ENCODE measurements at regions not wholly inside any gene's neighbourhood (a gene's known extent, or its start where the extent isn't known, plus 50 kb on each side); places are given as distances from the start of the nearest gene placed in this dataset.

DNA sequence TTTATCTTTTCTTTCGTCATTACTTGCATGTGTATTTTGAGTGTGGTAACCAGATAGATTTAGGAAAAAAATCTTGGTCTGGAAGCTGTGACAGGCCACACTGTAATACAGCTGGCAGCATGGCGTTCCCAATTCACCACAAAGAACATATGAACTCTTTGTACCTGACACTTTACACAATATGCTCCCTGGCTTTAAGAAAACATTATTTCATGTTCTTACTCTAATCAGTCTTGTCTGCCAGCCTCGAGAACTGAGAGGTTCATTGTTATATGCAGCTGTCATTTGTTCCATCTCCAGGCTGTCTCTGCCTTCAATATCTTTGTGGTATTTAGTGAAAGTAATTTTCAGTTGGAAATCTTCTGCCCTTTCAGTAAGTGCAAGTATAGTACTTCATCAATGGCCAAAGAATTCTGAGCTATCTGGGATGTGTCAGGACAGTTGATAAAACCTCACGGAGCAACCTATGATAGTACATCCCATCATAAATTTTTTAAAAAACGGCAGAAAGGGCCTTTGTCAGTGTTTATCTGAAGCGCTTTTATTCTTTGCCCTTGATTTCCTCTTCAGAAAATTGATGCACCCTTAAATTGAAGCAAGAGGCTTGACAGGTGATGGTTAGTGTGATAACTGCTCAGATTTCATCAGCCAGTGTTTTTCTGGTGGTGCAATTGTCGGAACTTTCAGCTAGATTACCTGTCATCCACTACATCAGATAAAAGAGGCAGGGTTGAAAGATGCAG is 146.3 kb upstream of the SP8 start:
- no peak for DNase-seq (ENCODE audit: low read depth in 2 of 3, low spot score in 2 of 3)

DNA sequence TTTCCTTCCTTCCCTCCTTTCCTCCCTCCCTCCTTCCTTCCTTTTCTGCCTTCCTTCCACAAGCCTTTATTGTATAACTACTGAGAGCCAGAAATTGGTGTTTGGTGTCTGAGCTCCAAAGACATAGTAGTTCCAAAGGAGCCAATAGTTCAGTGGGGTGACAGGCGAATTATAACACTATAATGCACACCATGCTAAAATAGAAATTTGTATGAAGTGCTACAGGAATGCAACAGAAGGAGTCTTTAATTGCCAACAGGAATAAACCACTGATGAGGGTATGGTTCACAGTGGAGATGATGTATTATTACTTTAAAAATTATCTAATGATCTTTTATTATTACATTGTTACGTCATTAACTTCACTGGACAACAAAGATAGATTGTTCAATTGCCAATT is 158.8 kb upstream of the SP8 start:
- DNase-seq (ENCODE audit: low read depth in 2 of 3, low spot score in 2 of 3): no peak

DNA sequence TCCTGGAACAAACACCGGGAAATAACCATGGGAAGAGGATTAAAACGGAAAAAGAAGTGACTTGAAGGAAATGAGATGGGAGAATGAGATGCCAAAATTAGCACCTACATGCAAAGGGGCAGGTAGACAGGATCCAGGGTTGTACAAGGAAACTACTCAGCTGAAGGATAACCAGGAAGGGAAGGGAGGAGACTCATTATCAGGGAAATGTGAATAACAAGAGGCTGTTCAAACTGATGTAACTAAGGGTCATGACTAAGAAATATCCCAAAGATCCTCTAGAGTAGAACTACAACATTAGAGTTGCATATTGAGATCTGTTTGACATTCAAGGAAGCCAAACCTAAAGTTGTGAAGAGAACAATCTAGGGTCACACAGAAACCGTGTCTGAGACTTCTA is 166.2 kb upstream of the SP8 start:
- DNase-seq (ENCODE audit: low read depth in 2 of 3, low spot score in 2 of 3): no peak

DNA sequence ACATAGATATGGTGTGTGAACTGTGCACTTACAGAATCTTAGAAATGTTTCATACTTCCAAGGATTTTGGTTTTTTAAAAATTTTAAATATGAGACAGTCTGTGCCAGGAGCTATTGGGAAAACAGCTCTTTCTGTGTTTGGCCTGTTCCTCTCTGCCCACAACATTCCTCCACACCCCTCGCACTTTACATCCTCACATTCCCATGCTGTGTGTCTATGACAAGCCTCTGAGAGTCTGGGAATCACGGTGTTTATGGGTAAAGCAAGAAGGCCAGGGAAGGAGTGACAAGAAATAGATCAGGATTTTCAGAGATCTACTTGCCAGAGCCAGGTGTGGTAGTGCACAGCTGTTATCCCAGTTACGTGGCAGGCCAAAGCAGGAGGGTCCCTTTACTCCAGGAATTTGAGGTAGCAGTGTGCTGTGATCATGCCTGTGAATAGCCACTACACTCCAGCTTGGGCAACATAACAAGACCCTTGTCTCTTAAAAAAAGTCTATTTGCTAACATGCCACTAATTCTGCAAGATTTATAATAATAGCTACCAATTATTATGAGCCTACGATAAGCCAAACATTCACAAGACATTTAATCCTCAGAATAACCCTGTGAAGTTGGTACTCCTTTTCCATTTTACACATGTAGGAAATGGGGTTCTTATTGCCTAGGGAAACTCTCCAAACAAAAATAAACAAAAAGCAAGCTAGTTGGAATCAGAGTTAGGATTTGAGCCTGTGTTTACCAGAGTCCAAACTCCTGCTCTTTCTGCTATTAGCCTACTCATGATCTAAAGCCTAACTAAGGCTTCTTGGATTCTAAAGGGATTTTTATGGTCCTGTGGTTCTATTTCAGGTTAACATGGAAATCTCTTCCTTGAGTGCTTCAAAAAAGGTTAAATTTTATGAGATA is 168.3 kb upstream of the SP8 start:
- no peak for DNase-seq (ENCODE audit: low read depth in 2 of 3, low spot score in 2 of 3)

DNA sequence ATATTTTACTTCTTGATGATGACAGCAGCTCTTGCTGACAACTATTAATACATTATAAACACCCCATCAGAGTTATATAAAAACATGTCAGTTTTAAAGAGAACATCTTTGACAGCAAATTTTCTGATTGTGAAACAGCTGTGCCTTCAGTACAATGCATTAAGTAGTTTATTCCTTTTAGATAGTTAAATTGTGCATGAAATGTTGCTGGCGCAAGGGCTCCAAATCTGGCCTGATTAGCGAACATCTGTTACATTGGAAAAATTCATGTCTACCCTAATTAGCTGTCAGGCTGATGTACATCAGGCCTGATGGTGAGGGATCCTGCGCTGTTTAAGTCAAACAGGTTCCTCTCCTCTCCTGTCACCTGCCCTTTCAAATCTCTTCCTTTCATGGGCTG is 171.9 kb upstream of the SP8 start:
- no peak for DNase-seq (ENCODE audit: low read depth in 2 of 3, low spot score in 2 of 3)

DNA sequence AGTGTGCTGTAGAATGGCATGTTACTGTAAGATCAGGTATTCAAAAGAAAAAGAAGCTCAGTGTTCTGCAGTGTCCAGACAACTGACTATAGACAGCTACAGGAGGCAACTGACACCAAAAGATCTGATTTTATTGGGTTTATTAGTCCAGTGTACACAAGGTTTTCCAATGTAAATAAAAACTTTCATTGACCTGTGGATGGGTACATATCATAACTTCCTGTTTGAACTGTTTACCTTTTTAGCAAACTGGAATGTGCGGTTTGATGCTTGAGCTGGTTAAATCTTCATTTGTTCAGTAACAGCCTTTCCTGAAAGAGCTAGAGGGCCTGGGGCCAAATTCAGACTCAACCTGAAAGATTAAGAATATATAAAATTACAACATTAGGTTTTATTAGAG is 172.6 kb upstream of the SP8 start:
- no peak for DNase-seq (ENCODE audit: low read depth in 2 of 3, low spot score in 2 of 3)

DNA sequence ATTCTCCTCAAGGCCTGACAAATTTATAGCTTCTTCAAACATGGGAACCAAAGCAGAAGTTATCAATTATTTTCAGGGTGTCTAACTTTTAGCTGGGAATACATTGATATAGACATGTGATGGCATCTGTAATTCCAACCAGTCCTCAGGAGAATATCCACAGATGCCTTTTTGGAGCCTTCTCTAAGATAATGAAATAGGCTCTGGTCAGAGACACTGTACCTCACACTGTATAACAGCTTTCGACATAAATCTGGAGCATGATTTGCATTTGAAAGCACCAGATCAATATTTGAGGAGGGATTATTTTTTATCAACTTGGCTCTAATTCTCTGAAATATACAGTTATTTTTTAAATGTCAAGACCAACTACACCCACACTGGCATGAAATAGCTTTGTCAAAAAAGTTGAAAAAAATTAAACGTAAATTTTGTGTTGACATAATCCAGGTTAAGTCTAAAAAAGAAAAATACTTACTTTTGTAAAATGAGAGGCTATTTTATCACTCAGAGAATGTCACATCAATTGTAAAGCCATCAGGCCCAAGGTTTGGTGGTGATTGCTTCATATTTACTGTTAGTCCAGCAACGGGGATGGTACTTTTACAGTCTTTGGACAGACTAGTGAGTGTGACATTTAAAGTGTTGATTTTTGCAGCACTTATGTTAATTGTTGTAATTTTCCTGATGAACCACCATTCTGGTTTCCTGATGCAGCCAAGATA is 177.0 kb upstream of the SP8 start:
- DNase-seq (ENCODE audit: low read depth in 2 of 3, low spot score in 2 of 3): no peak

DNA sequence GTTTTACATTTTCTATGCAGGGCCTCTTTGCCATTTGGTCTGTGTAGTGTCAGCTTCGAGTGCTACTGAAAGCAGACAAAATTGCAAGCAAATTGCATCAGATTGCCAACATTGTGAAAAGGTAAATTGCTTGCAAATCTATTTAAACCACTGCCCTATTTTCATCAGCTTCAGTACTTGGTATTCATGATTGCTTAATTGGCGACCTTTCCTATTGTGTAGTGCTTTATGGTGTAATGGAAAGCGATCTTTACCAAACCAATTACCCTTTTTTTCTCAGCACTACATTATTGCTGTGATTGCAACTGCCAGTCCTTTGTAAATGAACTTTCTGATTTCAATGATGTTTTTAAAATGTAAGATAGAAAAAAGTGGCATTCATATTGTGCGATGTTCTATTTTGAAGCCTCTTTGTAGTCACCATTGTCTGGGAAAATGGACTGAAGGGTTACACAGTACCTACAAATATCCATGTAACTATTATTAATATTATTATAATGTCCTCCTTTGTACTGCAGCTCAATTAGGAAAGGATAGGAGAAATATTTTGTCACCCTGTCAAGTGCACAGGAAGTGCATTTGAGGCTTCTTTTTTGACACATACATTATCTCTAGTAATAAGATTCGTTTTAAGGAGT is 177.7 kb upstream of the SP8 start:
- no peak for DNase-seq (ENCODE audit: low read depth in 2 of 3, low spot score in 2 of 3)

DNA sequence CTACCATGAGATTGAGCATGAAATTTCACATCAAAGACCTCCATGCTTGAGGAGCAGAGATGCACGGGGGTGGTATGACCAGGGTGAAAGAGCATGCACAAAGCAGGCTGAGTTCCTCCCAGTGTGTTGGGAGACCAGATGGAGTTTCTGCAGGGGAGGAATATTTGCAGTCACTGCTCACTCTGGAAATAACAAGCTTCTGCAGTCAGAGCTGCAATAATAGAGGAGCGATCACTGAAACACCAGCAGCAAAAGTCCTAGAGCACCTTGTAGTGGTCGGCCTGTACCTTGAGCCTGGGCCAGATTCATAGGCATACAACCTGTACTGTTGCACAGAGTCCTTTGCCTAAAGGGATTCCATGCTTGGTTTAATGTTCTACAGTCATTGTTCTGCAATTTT is 184.5 kb upstream of the SP8 start:
- DNase-seq (ENCODE audit: low read depth in 2 of 3, low spot score in 2 of 3): no peak

DNA sequence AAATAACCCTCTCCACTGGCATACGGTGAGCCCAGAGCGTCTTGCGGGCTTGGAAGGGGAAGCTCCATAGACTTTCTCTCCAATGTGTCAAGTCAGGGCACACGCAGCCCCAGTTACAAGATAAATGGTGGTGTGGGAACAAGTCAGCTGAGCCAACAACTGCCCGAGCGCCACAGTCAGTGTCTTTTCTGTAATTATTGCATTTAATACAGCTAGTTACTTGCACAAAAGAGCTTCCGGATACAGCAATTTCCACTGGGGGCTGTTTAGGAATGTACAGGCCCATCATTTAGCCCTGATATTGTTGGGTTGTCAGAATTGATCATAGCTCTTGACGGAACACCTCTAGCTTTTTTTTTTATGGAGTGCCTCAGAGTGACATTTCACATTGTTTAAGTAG is 193.5 kb upstream of the SP8 start:
- DNase-seq (ENCODE audit: low read depth in 2 of 3, low spot score in 2 of 3): no peak

DNA sequence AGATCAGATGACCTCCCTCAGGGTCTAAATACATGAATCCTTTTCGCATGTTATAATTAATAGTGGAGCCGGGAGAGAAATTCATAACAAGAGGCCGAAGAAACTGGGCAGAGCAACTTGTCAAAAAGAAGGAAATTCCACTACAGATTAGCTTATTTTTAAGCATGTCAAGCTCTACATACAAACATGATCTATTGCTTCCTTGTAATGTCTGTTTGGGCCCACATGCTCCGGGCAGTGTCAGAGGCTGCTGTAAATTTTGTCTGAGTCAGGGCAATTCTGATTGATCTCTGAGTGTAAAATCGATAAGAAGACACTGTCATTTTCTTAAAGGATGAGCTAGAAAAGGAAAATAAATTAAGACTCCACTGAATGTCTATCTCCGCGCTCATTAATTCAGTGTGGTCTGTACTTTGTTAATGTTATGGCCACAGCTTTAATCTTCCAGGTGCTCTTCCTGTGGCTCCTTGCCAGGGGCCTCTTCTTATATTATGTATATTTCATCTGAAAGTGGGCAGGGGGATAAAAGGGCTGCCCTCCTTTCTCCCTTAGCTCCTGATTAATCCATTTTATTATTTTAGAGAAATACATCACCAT is 194.1 kb upstream of the SP8 start:
- DNase-seq (ENCODE audit: low read depth in 2 of 3, low spot score in 2 of 3): no peak

DNA sequence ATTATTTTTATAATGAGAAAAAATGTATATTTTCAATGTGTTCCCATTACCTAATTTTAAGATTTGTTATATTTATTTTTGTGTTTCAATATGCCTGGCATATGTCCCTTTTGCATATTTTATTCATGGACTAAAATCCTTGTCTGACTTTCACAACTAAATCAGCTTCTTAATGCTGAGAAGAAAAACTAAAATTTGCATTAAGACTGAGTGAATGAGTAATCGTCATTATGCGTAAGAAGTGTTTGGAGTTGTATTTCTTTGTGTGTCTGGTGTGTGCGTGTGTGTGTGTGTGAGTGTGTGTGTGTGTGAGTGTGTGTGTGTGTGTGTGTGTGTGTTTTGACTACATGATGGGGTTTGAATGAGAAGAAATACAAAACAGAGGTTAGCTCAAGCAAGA is 201.7 kb upstream of the SP8 start:
- DNase-seq (ENCODE audit: low read depth in 2 of 3, low spot score in 2 of 3): no peak

DNA sequence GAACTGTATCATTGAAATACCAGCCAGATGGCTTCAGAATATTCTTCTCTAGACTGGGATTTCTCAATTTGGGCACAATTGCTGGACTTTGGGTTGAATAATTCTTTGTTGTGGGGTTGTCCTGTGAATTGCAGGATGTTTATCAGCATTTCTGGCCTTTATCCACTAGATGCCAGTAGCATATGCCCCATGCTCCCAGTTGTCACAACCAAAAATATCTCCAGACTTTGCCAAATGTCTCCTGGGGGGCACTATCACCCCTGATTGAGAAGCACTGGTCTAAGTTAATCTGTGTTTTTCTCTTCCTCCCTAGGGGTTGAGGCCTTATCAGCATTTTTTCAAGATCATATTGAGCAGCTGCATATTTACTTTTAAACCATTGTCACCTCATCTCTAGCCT is 204.9 kb upstream of the SP8 start:
- DNase-seq (ENCODE audit: low read depth in 2 of 3, low spot score in 2 of 3): no peak

DNA sequence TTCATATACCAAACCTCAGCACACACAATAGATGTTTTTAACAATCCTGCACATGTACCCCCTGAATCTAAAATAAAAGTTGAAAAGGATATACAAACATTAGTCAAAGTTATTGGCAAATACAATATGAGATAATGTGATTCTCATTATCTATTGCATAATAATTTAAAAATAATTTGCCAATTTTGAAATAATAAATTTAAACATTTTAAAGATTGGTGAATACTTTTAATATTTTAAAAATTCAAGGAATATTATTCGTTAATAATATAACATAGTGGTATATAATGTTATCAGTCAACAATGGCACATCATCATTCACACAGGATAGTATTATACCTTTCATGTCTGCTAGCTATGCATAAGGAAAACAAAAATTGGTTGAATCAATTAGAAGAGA is 207.0 kb upstream of the SP8 start:
- DNase-seq (ENCODE audit: low read depth in 2 of 3, low spot score in 2 of 3): no peak

DNA sequence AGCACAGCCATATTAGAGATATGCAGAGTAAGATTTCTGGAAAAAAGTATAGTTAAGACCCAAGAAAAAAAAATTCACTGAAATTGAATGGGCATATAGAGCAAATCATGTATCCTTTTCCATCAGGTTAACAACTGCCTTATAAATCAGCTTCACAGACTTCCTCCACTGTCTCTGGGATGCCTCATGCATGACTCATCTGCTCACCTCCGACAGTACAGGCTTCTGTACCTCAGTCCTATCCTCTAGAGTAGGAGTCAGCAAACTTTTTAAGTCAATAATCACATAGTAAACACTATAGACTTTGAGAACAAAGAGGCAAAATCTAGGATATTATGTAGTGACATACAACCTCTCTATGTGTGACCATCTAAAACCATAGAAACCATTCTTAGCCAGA is 211.6 kb upstream of the SP8 start:
- no peak for DNase-seq (ENCODE audit: low read depth in 2 of 3, low spot score in 2 of 3)

DNA sequence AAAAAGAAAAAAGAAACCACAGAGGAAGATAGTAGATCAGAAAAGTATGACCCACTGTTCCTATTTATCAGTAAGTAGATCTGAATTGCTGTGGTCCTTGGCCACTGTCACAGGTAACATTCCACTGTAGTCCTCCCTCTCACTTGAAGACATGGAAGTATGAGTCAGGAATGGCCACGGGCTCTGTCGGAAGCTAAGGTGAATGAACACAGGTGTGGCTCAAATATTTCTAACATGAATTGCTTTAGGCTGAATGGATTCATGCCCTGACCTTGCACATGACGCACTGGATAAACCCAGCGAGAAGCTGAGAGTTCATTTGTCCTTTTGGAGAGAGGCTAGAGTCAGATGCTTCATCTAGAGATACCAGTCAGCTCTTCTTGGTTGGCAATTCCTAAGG is 224.5 kb upstream of the SP8 start:
- DNase-seq (ENCODE audit: low read depth in 2 of 3, low spot score in 2 of 3): no peak

DNA sequence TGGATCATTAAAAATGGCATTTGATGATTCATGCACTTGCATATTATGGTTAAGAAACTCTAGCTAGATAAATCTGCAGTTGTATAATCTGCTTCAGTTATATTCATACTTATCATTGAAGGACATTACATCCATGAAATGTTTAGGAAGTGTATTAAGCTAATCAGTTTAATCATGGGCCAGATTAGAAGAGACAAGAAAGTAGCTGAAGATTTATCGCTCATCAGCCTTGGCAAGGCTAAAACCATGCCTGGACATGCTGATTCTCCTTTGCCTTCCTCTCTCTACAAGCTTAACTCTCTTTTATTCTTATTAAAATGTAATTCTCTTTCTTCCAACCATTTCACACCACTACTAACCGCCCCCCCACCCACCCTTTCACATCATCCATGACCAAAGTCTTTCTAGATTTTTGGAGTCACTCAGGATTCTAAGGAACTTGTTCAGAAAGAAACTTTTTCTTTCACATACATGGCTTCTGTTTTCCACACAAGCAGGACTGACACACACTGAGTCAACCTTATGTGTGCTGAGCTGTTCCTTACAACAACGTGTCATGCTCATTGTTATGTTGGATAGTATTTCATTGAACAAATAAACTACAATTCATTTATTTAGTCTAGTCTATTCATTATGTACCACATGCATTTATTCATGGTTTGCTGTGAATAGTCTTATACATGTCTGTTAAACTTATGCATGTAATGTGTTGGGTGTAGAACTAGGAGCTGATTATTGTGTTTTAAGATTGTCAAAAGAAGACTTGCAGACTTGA is 227.3 kb upstream of the SP8 start:
- DNase-seq (ENCODE audit: low read depth in 2 of 3, low spot score in 2 of 3): no peak

DNA sequence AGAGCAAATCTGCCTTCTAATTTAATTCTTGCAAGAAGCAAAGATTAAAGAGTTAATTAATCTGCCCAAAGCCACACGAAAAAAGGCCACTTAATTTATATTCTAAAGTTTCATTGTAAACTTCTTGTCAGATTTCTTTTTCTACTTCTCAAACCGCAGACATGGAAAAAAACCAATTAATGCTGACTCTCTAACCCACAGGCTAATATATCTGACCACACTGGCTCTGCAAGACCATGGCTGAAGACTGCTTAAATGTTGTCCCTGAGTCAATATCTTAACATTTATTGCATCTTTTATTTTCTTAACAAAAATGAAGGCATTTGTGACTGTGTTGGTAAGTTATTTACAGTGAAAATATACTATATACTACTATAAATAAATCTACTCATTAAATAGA is 234.0 kb upstream of the SP8 start:
- no peak for DNase-seq (ENCODE audit: low read depth in 2 of 3, low spot score in 2 of 3)

DNA sequence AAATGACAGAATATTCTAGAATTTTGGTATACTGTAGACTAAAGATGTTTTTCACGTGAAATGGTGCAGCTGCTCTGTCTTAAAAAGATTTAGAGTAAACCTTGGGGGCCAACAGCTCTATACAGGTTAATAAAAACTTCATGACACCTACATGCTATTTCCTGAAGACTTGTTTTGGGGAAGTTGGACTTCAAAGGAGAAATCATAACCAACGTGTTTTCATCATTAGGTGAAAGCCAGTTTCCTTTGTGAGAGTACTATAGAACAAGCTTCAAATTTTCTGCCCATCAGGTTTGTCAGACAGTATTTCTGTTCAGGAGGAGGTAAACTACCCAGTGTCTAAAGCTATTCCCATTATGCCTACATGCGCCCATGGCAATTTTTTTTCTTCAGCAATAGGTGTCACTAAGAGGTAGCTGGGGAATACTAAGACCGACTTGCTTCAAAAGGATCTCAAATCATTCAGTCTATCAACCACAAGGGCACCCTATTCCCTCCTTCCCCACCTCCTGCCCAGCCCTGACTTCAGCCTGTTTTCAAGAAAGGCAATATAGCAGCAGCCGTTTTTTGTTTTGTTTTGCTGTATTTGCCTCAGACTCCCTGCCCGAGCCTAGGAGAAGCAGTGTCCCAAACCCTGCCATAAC is 237.3 kb upstream of the SP8 start:
- no peak for DNase-seq (ENCODE audit: low read depth in 2 of 3, low spot score in 2 of 3)

DNA sequence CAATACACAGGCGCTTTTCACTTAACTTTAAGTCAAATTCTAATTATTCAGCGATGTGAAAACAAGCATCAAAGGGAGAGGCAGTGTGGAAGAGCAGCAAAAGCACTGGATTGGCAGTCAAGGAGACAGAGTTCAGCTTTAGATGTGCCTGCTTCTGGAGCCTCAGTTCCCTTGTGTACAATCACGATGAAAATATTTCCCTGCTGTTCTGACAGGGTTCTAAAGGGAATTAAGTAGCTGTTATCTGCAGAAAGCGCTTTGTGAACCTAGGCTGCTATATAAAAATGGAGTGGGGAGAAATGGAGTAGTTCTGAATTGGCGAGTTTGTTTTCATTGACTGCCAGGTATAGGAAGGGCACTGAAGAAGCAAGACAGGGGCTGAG is 237.8 kb upstream of the SP8 start:
- no peak for DNase-seq (ENCODE audit: low read depth in 2 of 3, low spot score in 2 of 3)
